ENCODE measurements at regions not wholly inside any gene's neighbourhood (a gene's known extent, or its start where the extent isn't known, plus 50 kb on each side); places are given as distances from the start of the nearest gene placed in this dataset.

DNA sequence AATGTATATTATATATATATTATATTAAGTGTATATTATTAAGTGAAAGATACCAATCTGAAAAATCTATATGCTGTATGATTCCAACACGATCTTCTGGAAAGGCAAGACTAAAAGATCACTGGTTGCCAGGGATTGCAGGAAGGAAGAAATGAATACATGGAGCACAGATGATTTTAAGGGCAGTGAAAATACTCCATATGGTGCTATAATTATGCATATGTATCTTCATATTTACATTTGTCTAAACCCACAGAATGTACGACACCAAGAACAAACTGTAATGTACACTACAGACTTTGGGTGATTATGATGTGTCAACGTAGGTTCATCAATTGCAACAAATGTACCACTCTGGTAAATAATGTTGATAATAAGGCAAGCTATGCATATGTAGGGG, 194.7 kb upstream of the MME start (continued):
- TF ChIP-seq KDM1A (IDR thresholded peaks at IDR 0.05; ENCODE audit: low read depth) (no peak), FOSB (CRISPR knock-in tag; IDR thresholded peaks at IDR 0.05) (no peak), POLR2A (IDR thresholded peaks at IDR 0.05; ENCODE audit: low read length) (no peak), EP300 (IDR thresholded peaks at IDR 0.05) (no peak), NFE2L2 (conservative IDR thresholded peaks at IDR 0.05; ENCODE audit: low read length) (no peak)

DNA sequence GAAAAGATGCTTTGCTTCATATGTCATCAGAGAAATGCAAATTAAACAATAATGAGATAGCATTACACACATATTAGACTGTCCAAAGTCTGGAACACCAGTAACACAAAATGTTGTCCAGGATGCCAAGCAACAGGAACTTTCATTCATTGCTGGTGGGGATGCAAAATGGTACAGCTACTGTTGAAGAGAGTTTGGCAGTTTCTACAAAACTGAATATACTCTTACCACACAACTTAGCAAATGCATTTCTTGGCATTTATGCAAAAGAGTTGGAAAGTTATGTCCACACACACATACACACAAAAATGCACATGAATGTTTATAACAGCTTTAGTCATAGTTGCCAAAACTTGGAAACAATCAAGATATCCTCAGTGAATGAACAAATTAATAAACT, 195.2 kb upstream of the MME start:
- no peaks in the 10 kb centered on the region for H3K4me1 ChIP-seq
- POLR2A ChIA-PET, result no interaction called here
- TF ChIP-seq ZFP36 (IDR thresholded peaks at IDR 0.05; ENCODE audit: borderline replicate concordance, partially characterized antibody), result no peak
- TF ChIP-seq, protein P1, sequence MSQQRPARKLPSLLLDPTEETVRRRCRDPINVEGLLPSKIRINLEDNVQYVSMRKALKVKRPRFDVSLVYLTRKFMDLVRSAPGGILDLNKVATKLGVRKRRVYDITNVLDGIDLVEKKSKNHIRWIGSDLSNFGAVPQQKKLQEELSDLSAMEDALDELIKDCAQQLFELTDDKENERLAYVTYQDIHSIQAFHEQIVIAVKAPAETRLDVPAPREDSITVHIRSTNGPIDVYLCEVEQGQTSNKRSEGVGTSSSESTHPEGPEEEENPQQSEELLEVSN (IDR thresholded peaks at IDR 0.05; ENCODE audit: borderline replicate concordance, low read depth), result no peak
- TF ChIP-seq RAD21 (conservative IDR thresholded peaks at IDR 0.05 in 1 of 2, IDR thresholded peaks at IDR 0.05 in 1 of 2), result no peak
- TF ChIP-seq FOSL2 (IDR thresholded peaks at IDR 0.05), result no peak
- TF ChIP-seq FOSL2 (CRISPR knock-in tag; IDR thresholded peaks at IDR 0.05), result no peak
- TF ChIP-seq MAFK (IDR thresholded peaks at IDR 0.05; ENCODE audit: partially characterized antibody), result no peak
- no peak for TF ChIP-seq HDAC2 (IDR thresholded peaks at IDR 0.05)
- no peak for TF ChIP-seq CEBPB (IDR thresholded peaks at IDR 0.05)
- TF ChIP-seq NFE2L2 (conservative IDR thresholded peaks at IDR 0.05; ENCODE audit: low read length), result no peak
- no peak for TF ChIP-seq POLR2AphosphoS2 (conservative IDR thresholded peaks at IDR 0.05; ENCODE audit: low read length)
- no peak for TF ChIP-seq HOXB13 (CRISPR knock-in tag; IDR thresholded peaks at IDR 0.05; ENCODE audit: low read depth)
- no peak for TF ChIP-seq POLR2A (IDR thresholded peaks at IDR 0.05; ENCODE audit: low read length)
- no peak for TF ChIP-seq CBX8 (IDR thresholded peaks at IDR 0.05)
- H3K9me3 ChIP-seq, result no peaks in the 10 kb centered on the region
- ATAC-seq (no peak), FAIRE-seq (no peak), DNase-seq (ENCODE audit: low read depth in 1 of 2, low spot score in 1 of 2) (no peak)
- no peak overlapping the region for H3K27ac ChIP-seq
- CTCF ChIA-PET, result interaction anchor here (0.6 kb wide), 1 partner anchor 160 kb away, joined by 3 read pairs; no protein-coding TSS in a partner anchor
- H3K4me2 ChIP-seq, result no peak overlapping the region
- H3K4me3 ChIP-seq, result no peak overlapping the region

DNA sequence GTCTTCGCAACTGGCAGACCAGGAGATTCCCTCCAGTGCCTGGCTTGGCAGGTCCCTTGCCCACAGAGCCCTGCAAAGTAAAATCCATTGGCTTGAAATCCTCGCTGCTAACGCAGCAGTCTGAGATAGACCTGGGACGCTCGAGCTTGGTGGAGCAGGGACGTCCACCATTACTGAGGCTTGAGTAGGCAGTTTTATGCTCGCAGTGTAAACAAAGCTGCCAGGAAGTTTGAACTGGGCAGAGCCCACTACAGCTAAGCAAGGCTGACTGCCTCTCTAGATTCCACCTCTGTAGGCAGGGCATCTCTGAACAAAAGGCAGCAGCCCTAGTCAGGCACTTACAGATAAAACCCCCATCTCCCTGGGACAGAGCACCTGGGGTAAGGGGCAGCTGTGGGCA, 205.0 kb upstream of the MME start:
- Histone ChIP-seq H3K4me1 (no peaks in the 10 kb centered on the region), H3K27ac (no peak overlapping the region), H3K4me2 (no peak overlapping the region), H3K4me3 (no peak overlapping the region), H3K9me3 (no peaks in the 10 kb centered on the region)
- CTCF ChIA-PET, result interaction anchor here (0.6 kb wide), 1 partner anchor 85 kb away, joined by 3 read pairs; no protein-coding TSS in a partner anchor
- FAIRE-seq (no peak), ATAC-seq (no peak), DNase-seq (ENCODE audit: low read depth in 1 of 2, low spot score in 1 of 2) (no peak)
- POLR2A ChIA-PET, result no interaction called here
- TF ChIP-seq, protein P2, sequence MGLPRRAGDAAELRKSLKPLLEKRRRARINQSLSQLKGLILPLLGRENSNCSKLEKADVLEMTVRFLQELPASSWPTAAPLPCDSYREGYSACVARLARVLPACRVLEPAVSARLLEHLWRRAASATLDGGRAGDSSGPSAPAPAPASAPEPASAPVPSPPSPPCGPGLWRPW (IDR thresholded peaks at IDR 0.05), result no peak
- TF ChIP-seq NR3C1 (IDR thresholded peaks at IDR 0.05) (no peak), RARB (CRISPR knock-in tag; IDR thresholded peaks at IDR 0.05) (no peak), FOXS1 (CRISPR knock-in tag; IDR thresholded peaks at IDR 0.05) (no peak), POLR2AphosphoS2 (conservative IDR thresholded peaks at IDR 0.05; ENCODE audit: low read length) (no peak), RCOR1 (IDR thresholded peaks at IDR 0.05; ENCODE audit: low read depth, low read length) (no peak), HOXB5 (CRISPR knock-in tag; IDR thresholded peaks at IDR 0.05) (no peak), CEBPB (IDR thresholded peaks at IDR 0.05) (no peak)
- TF ChIP-seq, protein P3, sequence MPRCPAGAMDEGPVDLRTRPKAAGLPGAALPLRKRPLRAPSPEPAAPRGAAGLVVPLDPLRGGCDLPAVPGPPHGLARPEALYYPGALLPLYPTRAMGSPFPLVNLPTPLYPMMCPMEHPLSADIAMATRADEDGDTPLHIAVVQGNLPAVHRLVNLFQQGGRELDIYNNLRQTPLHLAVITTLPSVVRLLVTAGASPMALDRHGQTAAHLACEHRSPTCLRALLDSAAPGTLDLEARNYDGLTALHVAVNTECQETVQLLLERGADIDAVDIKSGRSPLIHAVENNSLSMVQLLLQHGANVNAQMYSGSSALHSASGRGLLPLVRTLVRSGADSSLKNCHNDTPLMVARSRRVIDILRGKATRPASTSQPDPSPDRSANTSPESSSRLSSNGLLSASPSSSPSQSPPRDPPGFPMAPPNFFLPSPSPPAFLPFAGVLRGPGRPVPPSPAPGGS (IDR thresholded peaks at IDR 0.05), result no peak
- TF ChIP-seq, protein P4, sequence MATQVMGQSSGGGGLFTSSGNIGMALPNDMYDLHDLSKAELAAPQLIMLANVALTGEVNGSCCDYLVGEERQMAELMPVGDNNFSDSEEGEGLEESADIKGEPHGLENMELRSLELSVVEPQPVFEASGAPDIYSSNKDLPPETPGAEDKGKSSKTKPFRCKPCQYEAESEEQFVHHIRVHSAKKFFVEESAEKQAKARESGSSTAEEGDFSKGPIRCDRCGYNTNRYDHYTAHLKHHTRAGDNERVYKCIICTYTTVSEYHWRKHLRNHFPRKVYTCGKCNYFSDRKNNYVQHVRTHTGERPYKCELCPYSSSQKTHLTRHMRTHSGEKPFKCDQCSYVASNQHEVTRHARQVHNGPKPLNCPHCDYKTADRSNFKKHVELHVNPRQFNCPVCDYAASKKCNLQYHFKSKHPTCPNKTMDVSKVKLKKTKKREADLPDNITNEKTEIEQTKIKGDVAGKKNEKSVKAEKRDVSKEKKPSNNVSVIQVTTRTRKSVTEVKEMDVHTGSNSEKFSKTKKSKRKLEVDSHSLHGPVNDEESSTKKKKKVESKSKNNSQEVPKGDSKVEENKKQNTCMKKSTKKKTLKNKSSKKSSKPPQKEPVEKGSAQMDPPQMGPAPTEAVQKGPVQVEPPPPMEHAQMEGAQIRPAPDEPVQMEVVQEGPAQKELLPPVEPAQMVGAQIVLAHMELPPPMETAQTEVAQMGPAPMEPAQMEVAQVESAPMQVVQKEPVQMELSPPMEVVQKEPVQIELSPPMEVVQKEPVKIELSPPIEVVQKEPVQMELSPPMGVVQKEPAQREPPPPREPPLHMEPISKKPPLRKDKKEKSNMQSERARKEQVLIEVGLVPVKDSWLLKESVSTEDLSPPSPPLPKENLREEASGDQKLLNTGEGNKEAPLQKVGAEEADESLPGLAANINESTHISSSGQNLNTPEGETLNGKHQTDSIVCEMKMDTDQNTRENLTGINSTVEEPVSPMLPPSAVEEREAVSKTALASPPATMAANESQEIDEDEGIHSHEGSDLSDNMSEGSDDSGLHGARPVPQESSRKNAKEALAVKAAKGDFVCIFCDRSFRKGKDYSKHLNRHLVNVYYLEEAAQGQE (IDR thresholded peaks at IDR 0.05), result no peak
- TF ChIP-seq, protein P1 (IDR thresholded peaks at IDR 0.05; ENCODE audit: borderline replicate concordance, low read depth), result no peak
- 10% methylated on average over 7 of the region's 7 CpGs for WGBS (ENCODE audit: missing lambda C conversion rate)

Measured in A549 (cell line).